Keratinocyte (primary cell): ENCODE measurements at regions not wholly inside any gene's neighbourhood (a gene's known extent, or its start where the extent isn't known, plus 50 kb on each side); places are given as distances from the start of the nearest gene placed in this dataset.

Experiments
- DNase-seq: peaks from one replicate; pipeline ENCODE4 v3.0.0-alpha.2; 2011; ENCODE audit warnings: low read depth, missing footprints, low spot score
- FAIRE-seq: peaks from 2 replicates; lab custom pipeline; 2011; peaks lifted over from hg19 to GRCh38; lab: Jason Lieb, UNC
- H2AFZ ChIP-seq: 2 replicates; pipeline ENCODE4 v1.6.0; 2012; ENCODE audit warnings: low read length, control low read depth, inconsistent platforms; ENCODE audit not compliant: control insufficient read depth
- H3K27ac ChIP-seq: 2 replicates; pipeline ENCODE4 v1.5.1; 2011; ENCODE audit warnings: low read length; ENCODE audit not compliant: control insufficient read depth, insufficient read depth
- H3K27me3 ChIP-seq: 3 replicates; pipeline ENCODE4 v1.6.0; 2011; ENCODE audit warnings: low read length; ENCODE audit not compliant: control insufficient read depth, insufficient read depth; ENCODE audit errors: extremely low read depth
- H3K36me3 ChIP-seq, 2 experiments: 2 replicates in 1 of 2; 3 replicates in 1 of 2; pipeline ENCODE4 v1.5.1; 2011; ENCODE audit warnings: low read length in 2 of 2, mild to moderate bottlenecking in 1 of 2; ENCODE audit not compliant: control insufficient read depth in 2 of 2, insufficient read depth in 2 of 2; ENCODE audit errors: extremely low read depth in 1 of 2
- H3K4me1 ChIP-seq: 3 replicates; pipeline ENCODE4 v1.5.1; 2011; ENCODE audit warnings: low read length; ENCODE audit not compliant: control insufficient read depth, insufficient read depth; ENCODE audit errors: extremely low read depth
- H3K4me2 ChIP-seq: 3 replicates; pipeline ENCODE4 v1.6.0; 2011; ENCODE audit warnings: low read depth, low read length; ENCODE audit not compliant: control insufficient read depth, insufficient read depth; ENCODE audit errors: extremely low read depth
- H3K4me3 ChIP-seq, 3 experiments: fragments of 200-600 bp in 1 of 3; sonication (generic) in 1 of 3; 2 replicates in 2 of 3; 3 replicates in 1 of 3; pipeline ENCODE4 v1.5.1; 2011 to 2016; ENCODE audit warnings: low read length in 3 of 3, mild to moderate bottlenecking in 3 of 3, control low read depth in 2 of 3, inconsistent platforms in 1 of 3, low read depth in 1 of 3, mixed read lengths in 1 of 3, mixed run types in 1 of 3, moderate library complexity in 1 of 3; ENCODE audit not compliant: control insufficient read depth in 2 of 3, insufficient read depth in 2 of 3; ENCODE audit errors: extremely low read depth in 1 of 3
- H3K79me2 ChIP-seq: 2 replicates; pipeline ENCODE4 v1.6.0; 2012; ENCODE audit warnings: low read length; ENCODE audit not compliant: control insufficient read depth, insufficient read depth
- H3K9ac ChIP-seq: 3 replicates; pipeline ENCODE4 v1.6.0; 2011; ENCODE audit warnings: low read length; ENCODE audit not compliant: control insufficient read depth, insufficient read depth; ENCODE audit errors: extremely low read depth
- H3K9me1 ChIP-seq: 3 replicates; pipeline ENCODE4 v1.6.0; 2011; ENCODE audit warnings: low read length; ENCODE audit not compliant: control insufficient read depth, insufficient read depth; ENCODE audit errors: extremely low read depth
- H3K9me3 ChIP-seq: 2 replicates; pipeline ENCODE4 v1.5.1; 2012; ENCODE audit warnings: low read depth, low read length; ENCODE audit not compliant: control insufficient read depth
- H4K20me1 ChIP-seq: 3 replicates; pipeline ENCODE4 v1.6.0; 2011; ENCODE audit warnings: low read length; ENCODE audit not compliant: control insufficient read depth, insufficient read depth; ENCODE audit errors: extremely low read depth
- EZH2 ChIP-seq: IDR thresholded peaks from one replicate; pipeline ENCODE4 v1.6.1; 2012; ENCODE audit warnings: inconsistent platforms, mild to moderate bottlenecking, low read length, moderate library complexity
- dilution Hi-C: fragments of 300-500 bp; cut with MboI; formaldehyde crosslinking; loops from one replicate; pipeline ENCODE4 v1.7.0; 2020; ENCODE audit warnings: low sequenced_read_pairs; ENCODE audit not compliant: extremely low pct_ligation_motif_present
- TF ChIP-seq, protein P1 (sequence below), 3 experiments: IDR thresholded peaks in 1 of 3; conservative IDR thresholded peaks in 1 of 3; optimal IDR thresholded peaks in 1 of 3; 2 replicates in 2 of 3; 3 replicates in 1 of 3; pipeline versions ENCODE3 to v1.5.1; 2011; ENCODE audit warnings: low read length in 3 of 3, mild to moderate bottlenecking in 3 of 3, moderate library complexity in 2 of 3, control low read depth in 1 of 3, inconsistent platforms in 1 of 3; ENCODE audit not compliant: insufficient read depth in 2 of 3; ENCODE audit errors: extremely low read depth in 1 of 3

DNA sequence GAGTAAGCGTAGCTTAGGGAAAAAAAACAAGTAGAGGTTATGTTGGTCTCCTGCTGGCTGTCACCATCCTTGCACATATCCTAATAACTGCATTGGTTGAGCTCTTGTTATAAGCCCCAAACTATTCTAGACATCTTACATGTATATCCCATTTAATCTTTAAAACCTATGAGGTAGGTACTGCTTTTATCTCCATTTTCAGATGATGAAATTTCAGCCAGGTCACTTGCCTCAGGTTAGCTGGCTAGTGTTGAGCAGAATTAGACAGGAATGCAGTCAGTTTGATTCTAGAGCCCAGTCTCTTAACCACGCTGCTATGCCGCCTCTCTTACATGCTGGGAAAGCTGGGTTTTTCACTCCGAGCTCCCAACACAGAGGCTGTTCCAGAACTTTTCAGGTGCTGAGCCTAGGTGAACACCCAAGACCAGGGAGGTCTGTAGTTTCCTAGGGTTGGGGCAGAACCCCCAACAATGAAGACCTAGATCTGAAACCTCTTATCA is 269.9 kb upstream of the RGS6 start:
- no peak overlapping the region for H3K9ac ChIP-seq

DNA sequence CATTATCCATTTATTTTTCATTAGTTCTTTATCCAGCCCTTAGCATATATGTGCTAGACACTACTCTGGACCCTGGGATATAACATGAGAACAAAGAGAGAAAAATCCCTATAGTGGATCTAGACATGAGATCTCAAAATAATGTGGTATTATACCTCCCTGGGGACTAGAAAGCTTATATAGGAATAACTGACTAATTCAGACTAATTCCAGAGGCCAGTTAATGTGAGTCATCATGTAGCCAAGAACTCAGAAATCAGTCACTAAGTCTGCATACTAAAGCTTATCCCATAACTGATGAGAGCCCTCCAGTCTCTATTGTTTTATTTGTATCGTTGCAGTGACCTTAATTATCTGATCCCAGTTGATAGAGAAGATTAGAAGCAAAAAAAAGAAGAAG is 267.1 kb upstream of the RGS6 start:
- Histone ChIP-seq H3K9me1 (no peaks in the 10 kb centered on the region), H3K4me1 (peaks cover 8% of the 10 kb centered on the region), H4K20me1 (no peaks in the 10 kb centered on the region), H3K9ac (no peak overlapping the region), H3K27me3 (no peaks in the 10 kb centered on the region), H3K4me3 (no peak overlapping the region), H3K9me3 (no peaks in the 10 kb centered on the region), H3K27ac (no peak overlapping the region), H3K4me2 (no peak overlapping the region), H3K36me3 (peaks cover 0 to 5% of the 10 kb centered on the region in 2 experiments), H2AFZ (no peak overlapping the region), H3K79me2 (no peaks in the 10 kb centered on the region)
- FAIRE-seq: no peak
- TF ChIP-seq, protein P1, sequence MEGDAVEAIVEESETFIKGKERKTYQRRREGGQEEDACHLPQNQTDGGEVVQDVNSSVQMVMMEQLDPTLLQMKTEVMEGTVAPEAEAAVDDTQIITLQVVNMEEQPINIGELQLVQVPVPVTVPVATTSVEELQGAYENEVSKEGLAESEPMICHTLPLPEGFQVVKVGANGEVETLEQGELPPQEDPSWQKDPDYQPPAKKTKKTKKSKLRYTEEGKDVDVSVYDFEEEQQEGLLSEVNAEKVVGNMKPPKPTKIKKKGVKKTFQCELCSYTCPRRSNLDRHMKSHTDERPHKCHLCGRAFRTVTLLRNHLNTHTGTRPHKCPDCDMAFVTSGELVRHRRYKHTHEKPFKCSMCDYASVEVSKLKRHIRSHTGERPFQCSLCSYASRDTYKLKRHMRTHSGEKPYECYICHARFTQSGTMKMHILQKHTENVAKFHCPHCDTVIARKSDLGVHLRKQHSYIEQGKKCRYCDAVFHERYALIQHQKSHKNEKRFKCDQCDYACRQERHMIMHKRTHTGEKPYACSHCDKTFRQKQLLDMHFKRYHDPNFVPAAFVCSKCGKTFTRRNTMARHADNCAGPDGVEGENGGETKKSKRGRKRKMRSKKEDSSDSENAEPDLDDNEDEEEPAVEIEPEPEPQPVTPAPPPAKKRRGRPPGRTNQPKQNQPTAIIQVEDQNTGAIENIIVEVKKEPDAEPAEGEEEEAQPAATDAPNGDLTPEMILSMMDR (optimal IDR thresholded peaks at IDR 0.05 in 1 of 3, IDR thresholded peaks at IDR 0.05 in 1 of 3, conservative IDR thresholded peaks at IDR 0.05 in 1 of 3; ENCODE audit: extremely low read depth in 1 of 3, insufficient read depth in 2 of 3, low read length in 3 of 3): no peak
- TF ChIP-seq EZH2: no peak
- dilution Hi-C loops: no loop called here
- DNase-seq: no peak

More for the DNA sequence above, 269.9 kb upstream of the RGS6 start:
- Histone ChIP-seq H2AFZ (no peak overlapping the region), H3K79me2 (no peaks in the 10 kb centered on the region), H3K9me3 (no peaks in the 10 kb centered on the region), H3K4me1 (peaks cover 20% of the 10 kb centered on the region), H4K20me1 (no peaks in the 10 kb centered on the region), H3K27ac (no peak overlapping the region), H3K4me2 (no peak overlapping the region), H3K36me3 (peaks cover 0 to 4% of the 10 kb centered on the region in 2 experiments), H3K4me3 (no peak overlapping the region), H3K27me3 (no peaks in the 10 kb centered on the region), H3K9me1 (no peaks in the 10 kb centered on the region)
- no peak for DNase-seq
- FAIRE-seq: no peak
- no peak for TF ChIP-seq EZH2
- TF ChIP-seq, protein P1 (optimal IDR thresholded peaks at IDR 0.05 in 1 of 3, IDR thresholded peaks at IDR 0.05 in 1 of 3, conservative IDR thresholded peaks at IDR 0.05 in 1 of 3; ENCODE audit: extremely low read depth in 1 of 3, insufficient read depth in 2 of 3, low read length in 3 of 3): no peak
- dilution Hi-C loops: no loop called here
